Activated T-helper 17 cell treated with anti-CD3 and anti-CD28 coated beads, Interleukin-2, amount 50 U/mL, for 72 hours (primary cell): ENCODE measurements at regions not wholly inside any gene's neighbourhood (a gene's known extent, or its start where the extent isn't known, plus 50 kb on each side); places are given as distances from the start of the nearest gene placed in this dataset.

Experiments
- ATAC-seq: fragments of 150-1000 bp; cut with Tn5 transposase; replicated peaks from 2 replicates; pipeline ENCODE4 v1.10.0; 2021; ENCODE audit warnings: mild to moderate bottlenecking, moderate library complexity
- H3K27ac Mint-ChIP-seq: one replicate; pipeline ENCODE4 v1.8.0; 2022; ENCODE audit warnings: mixed read lengths
- H3K27me3 Mint-ChIP-seq: one replicate; pipeline ENCODE4 v1.8.0; 2022; ENCODE audit warnings: mixed read lengths
- H3K36me3 Mint-ChIP-seq: one replicate; pipeline ENCODE4 v1.8.0; 2022; ENCODE audit warnings: low read depth, mild to moderate bottlenecking, mixed read lengths
- H3K4me1 Mint-ChIP-seq: one replicate; pipeline ENCODE4 v1.8.0; 2022; ENCODE audit warnings: mixed read lengths
- H3K4me3 Mint-ChIP-seq: one replicate; pipeline ENCODE4 v1.8.0; 2022; ENCODE audit warnings: mild to moderate bottlenecking, mixed read lengths
- H3K9me3 Mint-ChIP-seq: one replicate; pipeline ENCODE4 v1.8.0; 2022; ENCODE audit warnings: mixed read lengths

- H3K9me3 Mint-ChIP-seq = no peaks in the 10 kb centered on the region
- peaks cover 5% of the 10 kb centered on the region for H3K36me3 Mint-ChIP-seq
- H3K27ac Mint-ChIP-seq = peak overlapping the region; percentile 66
Measured at GRCh38 chr4:4762909-4763821, 96.3 kb upstream of the MSX1 start.

GRCh38 chr4:4762300-4762699 lies 97.2 kb upstream of the MSX1 start:
- peaks cover 9% of the 10 kb centered on the region for H3K27me3 Mint-ChIP-seq
- H3K36me3 Mint-ChIP-seq = peaks cover 5% of the 10 kb centered on the region
- H3K4me3 Mint-ChIP-seq = no peak overlapping the region
- H3K4me1 Mint-ChIP-seq = peaks cover 18% of the 10 kb centered on the region
- no peak overlapping the region for H3K27ac Mint-ChIP-seq
- ATAC-seq = no peak
- peaks cover 2% of the 10 kb centered on the region for H3K9me3 Mint-ChIP-seq

More at GRCh38 chr4:4762909-4763821, 96.3 kb upstream of the MSX1 start:
- Mint-ChIP-seq H3K27me3 (peaks cover 9% of the 10 kb centered on the region), H3K4me1 (peaks cover 18% of the 10 kb centered on the region), H3K4me3 (peak overlapping the region; percentile 73)
- peak; percentile 98 for ATAC-seq

- H3K27ac Mint-ChIP-seq = no peak overlapping the region
- H3K4me3 Mint-ChIP-seq = no peak overlapping the region
- peaks cover 5% of the 10 kb centered on the region for H3K36me3 Mint-ChIP-seq
- H3K9me3 Mint-ChIP-seq = peaks cover 4% of the 10 kb centered on the region
- H3K27me3 Mint-ChIP-seq = peaks cover 9% of the 10 kb centered on the region
- H3K4me1 Mint-ChIP-seq = peaks cover 18% of the 10 kb centered on the region
- ATAC-seq = no peak
Measured at GRCh38 chr4:4761128-4761982, 98.1 kb upstream of the MSX1 start.

- H3K27me3 Mint-ChIP-seq = peaks cover 7% of the 10 kb centered on the region
- no peak for ATAC-seq
- H3K4me3 Mint-ChIP-seq = no peak overlapping the region
- H3K9me3 Mint-ChIP-seq = peaks cover 4% of the 10 kb centered on the region
- H3K36me3 Mint-ChIP-seq = peaks cover 5% of the 10 kb centered on the region
- H3K27ac Mint-ChIP-seq = no peak overlapping the region
- H3K4me1 Mint-ChIP-seq = peaks cover 18% of the 10 kb centered on the region
Measured at GRCh38 chr4:4759883-4760282, 99.6 kb upstream of the MSX1 start.

- H3K9me3 Mint-ChIP-seq = peaks cover 4% of the 10 kb centered on the region
- ATAC-seq = no peak
- H3K4me3 Mint-ChIP-seq = no peak overlapping the region
- peaks cover 13% of the 10 kb centered on the region for H3K4me1 Mint-ChIP-seq
- peaks cover 4% of the 10 kb centered on the region for H3K27me3 Mint-ChIP-seq
- no peaks in the 10 kb centered on the region for H3K36me3 Mint-ChIP-seq
- H3K27ac Mint-ChIP-seq = no peak overlapping the region
Measured at GRCh38 chr4:4759232-4759631, 100.2 kb upstream of the MSX1 start.

GRCh38 chr4:4758681-4759080 lies 100.8 kb upstream of the MSX1 start:
- H3K9me3 Mint-ChIP-seq = peaks cover 4% of the 10 kb centered on the region
- H3K27me3 Mint-ChIP-seq = peaks cover 6% of the 10 kb centered on the region
- H3K36me3 Mint-ChIP-seq = no peaks in the 10 kb centered on the region
- ATAC-seq = peak; percentile 46
- no peak overlapping the region for H3K4me3 Mint-ChIP-seq
- peaks cover 9% of the 10 kb centered on the region for H3K4me1 Mint-ChIP-seq
- H3K27ac Mint-ChIP-seq = no peak overlapping the region

- no peak for ATAC-seq
- H3K4me3 Mint-ChIP-seq = no peak overlapping the region
- peaks cover 4% of the 10 kb centered on the region for H3K9me3 Mint-ChIP-seq
- H3K4me1 Mint-ChIP-seq = no peaks in the 10 kb centered on the region
- H3K36me3 Mint-ChIP-seq = no peaks in the 10 kb centered on the region
- peaks cover 13% of the 10 kb centered on the region for H3K27me3 Mint-ChIP-seq
- no peak overlapping the region for H3K27ac Mint-ChIP-seq
Measured at GRCh38 chr4:4755306-4755705, 104.2 kb upstream of the MSX1 start.

GRCh38 chr4:4754641-4755040 lies 104.8 kb upstream of the MSX1 start:
- H3K36me3 Mint-ChIP-seq = no peaks in the 10 kb centered on the region
- no peak overlapping the region for H3K27ac Mint-ChIP-seq
- H3K27me3 Mint-ChIP-seq = peaks cover 13% of the 10 kb centered on the region
- no peak overlapping the region for H3K4me3 Mint-ChIP-seq
- peaks cover 4% of the 10 kb centered on the region for H3K9me3 Mint-ChIP-seq
- H3K4me1 Mint-ChIP-seq = no peaks in the 10 kb centered on the region
- no peak for ATAC-seq

GRCh38 chr4:4753643-4754042 lies 105.8 kb upstream of the MSX1 start:
- peaks cover 13% of the 10 kb centered on the region for H3K27me3 Mint-ChIP-seq
- no peaks in the 10 kb centered on the region for H3K36me3 Mint-ChIP-seq
- no peak overlapping the region for H3K4me3 Mint-ChIP-seq
- peaks cover 4% of the 10 kb centered on the region for H3K9me3 Mint-ChIP-seq
- no peak for ATAC-seq
- H3K27ac Mint-ChIP-seq = no peak overlapping the region
- no peaks in the 10 kb centered on the region for H3K4me1 Mint-ChIP-seq

- no peak for ATAC-seq
- H3K36me3 Mint-ChIP-seq = no peaks in the 10 kb centered on the region
Measured at GRCh38 chr4:4752576-4753401, 106.7 kb upstream of the MSX1 start.

GRCh38 chr4:4752025-4752424 lies 107.4 kb upstream of the MSX1 start:
- Mint-ChIP-seq H3K27ac (no peak overlapping the region), H3K36me3 (no peaks in the 10 kb centered on the region), H3K4me3 (no peak overlapping the region), H3K4me1 (no peaks in the 10 kb centered on the region), H3K27me3 (peaks cover 13% of the 10 kb centered on the region), H3K9me3 (peaks cover 5% of the 10 kb centered on the region)
- no peak for ATAC-seq

More at GRCh38 chr4:4752576-4753401, 106.7 kb upstream of the MSX1 start:
- peaks cover 13% of the 10 kb centered on the region for H3K27me3 Mint-ChIP-seq
- no peak overlapping the region for H3K27ac Mint-ChIP-seq
- no peaks in the 10 kb centered on the region for H3K4me1 Mint-ChIP-seq
- H3K9me3 Mint-ChIP-seq = peaks cover 9% of the 10 kb centered on the region
- H3K4me3 Mint-ChIP-seq = no peak overlapping the region

- H3K4me3 Mint-ChIP-seq = no peak overlapping the region
- H3K36me3 Mint-ChIP-seq = no peaks in the 10 kb centered on the region
- ATAC-seq = no peak
- peaks cover 5% of the 10 kb centered on the region for H3K9me3 Mint-ChIP-seq
- peaks cover 13% of the 10 kb centered on the region for H3K27me3 Mint-ChIP-seq
- no peaks in the 10 kb centered on the region for H3K4me1 Mint-ChIP-seq
- H3K27ac Mint-ChIP-seq = no peak overlapping the region
Measured at GRCh38 chr4:4750187-4750586, 109.3 kb upstream of the MSX1 start.

- ATAC-seq = no peak
- Mint-ChIP-seq H3K36me3 (no peaks in the 10 kb centered on the region), H3K4me3 (no peak overlapping the region), H3K27me3 (peaks cover 11% of the 10 kb centered on the region), H3K4me1 (no peaks in the 10 kb centered on the region), H3K27ac (no peak overlapping the region), H3K9me3 (peaks cover 10% of the 10 kb centered on the region)
Measured at GRCh38 chr4:4749137-4749536, 110.3 kb upstream of the MSX1 start.

GRCh38 chr4:4746444-4746843 lies 113.0 kb upstream of the MSX1 start:
- no peak for ATAC-seq
- no peak overlapping the region for H3K27ac Mint-ChIP-seq
- no peaks in the 10 kb centered on the region for H3K27me3 Mint-ChIP-seq
- no peaks in the 10 kb centered on the region for H3K36me3 Mint-ChIP-seq
- no peaks in the 10 kb centered on the region for H3K4me1 Mint-ChIP-seq
- peaks cover 10% of the 10 kb centered on the region for H3K9me3 Mint-ChIP-seq
- no peak overlapping the region for H3K4me3 Mint-ChIP-seq
